ENCODE measurements at regions not wholly inside any gene's neighbourhood (a gene's known extent, or its start where the extent isn't known, plus 50 kb on each side); places are given as distances from the start of the nearest gene placed in this dataset.

DNA sequence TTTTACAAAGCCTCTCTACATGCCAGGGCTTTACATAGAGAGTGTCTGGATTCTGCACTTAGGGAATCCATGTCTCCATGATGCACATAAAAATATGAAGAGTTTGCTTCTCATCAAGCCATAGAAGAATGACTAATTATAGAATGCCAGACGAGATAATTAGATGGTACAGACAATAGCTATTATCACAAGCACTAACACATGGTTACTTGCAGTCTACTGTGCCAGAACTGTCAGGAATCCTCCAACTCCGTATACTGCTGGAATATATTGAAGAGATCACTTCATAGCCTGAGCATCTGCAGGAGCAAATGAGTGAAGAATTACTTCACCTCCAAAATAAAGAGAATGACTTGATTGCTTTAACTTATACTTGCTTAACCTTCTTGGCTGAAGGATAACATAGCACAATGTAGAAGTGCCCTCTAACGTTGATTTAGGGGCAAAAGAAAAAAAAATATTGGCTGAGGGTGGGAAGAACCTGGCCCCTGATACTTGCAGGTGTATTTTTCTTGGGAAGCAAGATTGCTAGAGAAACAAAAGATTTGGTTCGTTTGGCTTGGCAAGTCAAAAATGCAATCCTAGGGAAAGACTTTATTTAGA is 272.8 kb upstream of the FAR2 start:
- TF ChIP-seq CTCF (IDR thresholded peaks at IDR 0.05 in 8 of 11, conservative IDR thresholded peaks at IDR 0.05 in 3 of 11) (no peak), POLR2A (IDR thresholded peaks at IDR 0.05) (no peak), POLR2AphosphoS5 (IDR thresholded peaks at IDR 0.05) (no peak)

Measured in spleen (tissue), 7 donors.